Stimulated activated CD8-positive, alpha-beta memory T cell treated with anti-CD3 and anti-CD28 coated beads, Interleukin-7, amount 100 ng/mL, for 4 hours (primary cell): ENCODE measurements at regions not wholly inside any gene's neighbourhood (a gene's known extent, or its start where the extent isn't known, plus 50 kb on each side); places are given as distances from the start of the nearest gene placed in this dataset.
"Not testable (repeated sequence)": the region's sequence is repeated elsewhere in the genome, so short reads cannot be mapped to it uniquely, and the experiment has no call there.

Experiments
- DNase-seq, 2 donors: peaks; one replicate each; pipeline ENCODE4 v3.0.0-alpha.2; 2020; ENCODE audit warnings: low read depth in 2 of 2

- no peak for DNase-seq
Measured at GRCh38 chr3:31096661-31097395, 202.4 kb upstream of the GADL1 start.

DNA sequence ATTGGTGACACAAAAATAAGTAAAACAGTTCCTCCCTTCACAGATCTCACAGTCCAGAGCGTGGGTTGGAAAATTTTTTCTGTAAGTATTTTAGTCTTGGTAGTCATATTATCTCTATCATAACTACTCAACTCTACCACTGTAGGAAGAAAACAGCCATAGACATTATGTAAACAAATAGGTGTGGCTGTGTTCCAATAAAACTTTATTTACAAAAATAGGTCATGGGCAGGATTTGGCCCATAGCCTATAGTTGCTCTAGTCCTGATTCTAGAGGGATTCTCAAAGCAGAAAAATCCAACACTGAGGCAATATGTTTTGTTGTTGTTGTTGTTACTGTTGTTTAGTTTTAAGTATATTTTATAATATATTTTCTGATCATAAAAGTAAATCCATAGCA, 206.1 kb upstream of the GADL1 start:
- no peak for DNase-seq

- DNase-seq, result not testable (repeated sequence)
Measured at GRCh38 chr3:31101285-31101684, 206.8 kb upstream of the GADL1 start.

DNA sequence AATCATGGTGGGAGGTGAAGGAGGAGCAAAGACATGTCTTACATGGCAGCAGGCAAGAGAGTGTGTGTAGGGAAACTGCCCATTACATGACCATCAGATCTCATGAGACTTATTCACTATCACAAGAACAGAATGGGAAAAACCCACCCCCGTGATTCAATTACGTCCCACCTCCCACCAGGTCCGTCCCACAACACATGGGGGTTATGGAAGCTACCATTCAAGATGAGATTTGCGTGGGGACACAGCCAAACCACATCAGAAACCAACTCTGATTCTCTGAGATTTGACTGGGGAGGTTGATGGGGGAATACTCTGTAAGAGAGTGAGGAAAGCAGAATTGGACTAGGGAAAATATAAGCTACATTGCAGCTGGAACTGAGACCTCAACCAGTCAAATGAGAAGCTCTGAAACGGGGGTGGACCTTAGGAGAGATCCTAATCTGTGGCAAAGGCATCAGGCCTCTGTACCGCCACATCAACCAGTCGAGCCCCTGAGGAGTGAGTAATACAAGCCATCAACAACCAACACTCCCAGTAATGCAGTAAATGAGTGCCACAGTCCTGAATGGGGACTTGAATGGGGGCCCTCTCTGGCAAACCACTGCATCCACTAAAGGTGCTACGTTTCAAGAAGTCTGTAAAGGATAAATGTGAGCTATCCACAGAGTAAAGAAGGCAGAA, 207.9 kb upstream of the GADL1 start:
- peak in 1 of 2 donors; percentile 8 for DNase-seq

DNA sequence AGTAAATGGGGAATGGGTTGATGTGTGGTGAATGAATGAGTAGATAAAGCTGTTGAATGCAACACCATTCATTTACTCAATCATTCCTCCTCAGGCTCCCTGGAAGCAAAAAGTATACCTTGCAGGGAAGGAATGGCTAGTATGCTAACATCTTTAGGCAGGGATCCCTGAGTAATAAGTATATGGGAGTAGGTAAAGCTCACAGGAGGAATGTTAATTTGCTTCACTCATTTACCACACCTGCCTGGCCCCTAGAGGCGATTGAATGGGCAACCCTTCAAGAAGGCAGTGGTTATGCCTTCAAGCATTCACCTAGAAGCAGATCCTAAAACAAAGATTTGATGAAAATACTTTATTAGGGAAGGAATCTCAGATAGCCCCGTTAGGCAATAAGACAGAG, 208.7 kb upstream of the GADL1 start:
- DNase-seq, result no peak

DNA sequence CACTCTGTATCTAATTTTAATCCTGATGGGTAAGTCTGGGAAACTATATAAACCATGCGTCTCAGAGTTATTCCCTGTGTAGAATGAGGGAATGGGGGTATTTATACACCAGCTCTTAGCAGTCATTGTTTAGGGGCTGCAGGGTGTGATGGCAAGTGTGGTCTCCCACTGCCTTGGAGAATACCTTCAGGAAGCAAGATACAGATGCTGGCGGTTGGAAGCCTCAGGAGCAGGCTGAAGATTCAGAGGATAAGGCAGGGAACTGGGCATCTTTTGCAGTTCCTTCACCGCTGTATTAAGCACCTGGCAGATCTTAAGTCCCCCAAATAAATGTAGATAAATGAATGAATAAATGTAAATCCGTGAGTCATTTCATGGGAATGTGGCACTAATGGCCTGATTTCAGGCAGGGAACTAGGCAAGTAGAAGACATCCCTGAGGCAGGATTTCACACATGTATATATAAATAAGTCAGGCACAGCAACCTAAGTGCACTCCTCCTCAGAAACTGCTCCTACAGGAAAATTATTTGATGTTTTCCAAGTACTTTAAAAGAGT, 209.2 kb upstream of the GADL1 start:
- no peak for DNase-seq

GRCh38 chr3:31105011-31105410, 210.6 kb upstream of the GADL1 start:
- DNase-seq, result no peak

GRCh38 chr3:31105438-31106077, 211.1 kb upstream of the GADL1 start:
- DNase-seq, result no peak

- DNase-seq, result no peak
Measured at GRCh38 chr3:31106204-31106603, 211.7 kb upstream of the GADL1 start.

DNA sequence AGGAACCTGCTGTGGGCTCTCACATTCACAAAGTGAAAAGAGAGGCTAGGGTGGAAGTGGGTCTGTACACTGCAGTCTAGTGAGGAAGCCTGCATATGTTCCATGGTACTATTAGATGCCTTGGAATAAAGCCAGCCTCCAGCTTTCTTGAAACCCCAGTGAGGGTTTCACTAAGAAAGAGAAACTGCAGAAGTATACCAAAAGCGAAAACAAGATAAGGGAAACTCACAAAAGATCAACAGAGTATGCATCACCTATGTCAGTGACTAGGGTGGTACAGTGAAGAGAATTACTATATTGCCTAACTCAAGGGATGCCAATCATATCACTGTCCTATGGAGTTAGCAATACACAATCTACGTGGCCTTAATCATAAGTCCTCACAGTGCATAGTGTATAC, 212.5 kb upstream of the GADL1 start:
- no peak for DNase-seq

- no peak for DNase-seq
Measured at GRCh38 chr3:31114929-31115283, 220.4 kb upstream of the GADL1 start.

- not testable (repeated sequence) for DNase-seq
Measured at GRCh38 chr3:31115531-31115930, 221.1 kb upstream of the GADL1 start.

GRCh38 chr3:31116651-31117050, 222.2 kb upstream of the GADL1 start:
- no peak for DNase-seq

DNA sequence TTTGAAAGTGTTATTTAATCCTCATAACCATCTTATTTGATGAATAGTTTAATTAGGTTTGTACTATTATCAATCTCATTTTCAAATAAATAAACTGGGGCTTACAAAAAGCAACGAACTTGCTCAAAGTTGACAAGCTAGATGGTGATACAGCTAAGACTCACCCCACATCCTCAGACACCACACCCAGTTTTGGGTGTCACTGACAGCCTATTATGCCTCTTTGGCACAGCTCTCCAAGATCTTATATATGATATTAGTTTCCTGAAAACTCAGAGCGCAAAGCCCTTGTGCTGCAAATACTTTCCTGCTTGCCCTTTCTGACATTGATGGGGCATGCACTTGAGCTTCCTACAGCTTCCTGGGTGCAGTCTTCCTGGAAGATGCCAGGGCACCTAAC, 223.4 kb upstream of the GADL1 start:
- DNase-seq, result no peak

DNA sequence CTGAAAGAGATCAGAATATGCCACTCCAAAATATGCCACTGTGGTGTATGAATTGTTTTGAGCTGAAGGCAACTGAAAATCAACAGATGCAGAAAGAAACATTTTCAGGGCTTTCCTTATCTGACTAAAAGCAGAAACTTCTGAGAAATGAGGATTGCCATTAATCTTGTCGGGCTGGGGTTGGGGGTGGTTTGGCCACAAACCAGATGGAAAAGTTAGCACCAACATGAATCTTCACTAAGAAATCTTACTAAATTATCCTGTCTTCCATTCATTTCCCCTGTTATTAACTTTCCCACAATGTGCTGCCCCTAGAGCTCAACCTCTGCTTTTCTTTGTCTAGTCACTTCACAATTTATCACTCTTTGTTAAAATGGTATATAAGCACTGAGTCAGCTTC, 229.9 kb upstream of the GADL1 start:
- DNase-seq, result no peak

DNA sequence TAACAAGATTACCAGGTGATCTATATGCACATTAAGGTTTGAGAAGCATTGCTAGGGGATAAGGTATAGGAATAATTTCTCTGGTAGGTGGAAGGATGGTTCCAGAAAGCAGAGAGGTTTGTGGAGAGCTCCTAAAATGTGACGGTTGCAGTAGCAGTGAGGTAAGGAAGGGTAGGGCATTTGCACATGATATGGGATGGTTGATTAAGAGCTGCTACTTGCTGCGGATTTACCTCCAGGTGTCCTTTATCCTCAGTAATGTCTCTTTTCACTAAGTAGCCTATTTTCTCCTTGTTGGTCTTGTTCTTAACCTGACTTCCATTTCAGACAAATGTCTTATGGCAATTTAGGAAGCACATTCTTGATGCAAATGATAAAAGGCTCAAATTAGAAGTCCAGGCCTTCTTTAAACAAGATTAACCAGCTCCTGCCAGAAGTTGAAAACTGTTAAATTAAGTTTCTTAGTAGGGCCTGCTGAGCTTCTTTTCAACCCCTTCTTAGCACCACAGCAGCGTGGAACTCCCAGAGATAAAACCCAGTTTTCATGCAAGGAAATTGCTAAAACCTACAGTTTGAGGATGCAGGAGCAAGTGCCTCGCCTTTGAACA, 231.1 kb upstream of the GADL1 start:
- no peak for DNase-seq

GRCh38 chr3:31129241-31129640, 234.8 kb upstream of the GADL1 start:
- no peak for DNase-seq

- DNase-seq, result no peak
Measured at GRCh38 chr3:31132132-31132769, 237.8 kb upstream of the GADL1 start.

DNA sequence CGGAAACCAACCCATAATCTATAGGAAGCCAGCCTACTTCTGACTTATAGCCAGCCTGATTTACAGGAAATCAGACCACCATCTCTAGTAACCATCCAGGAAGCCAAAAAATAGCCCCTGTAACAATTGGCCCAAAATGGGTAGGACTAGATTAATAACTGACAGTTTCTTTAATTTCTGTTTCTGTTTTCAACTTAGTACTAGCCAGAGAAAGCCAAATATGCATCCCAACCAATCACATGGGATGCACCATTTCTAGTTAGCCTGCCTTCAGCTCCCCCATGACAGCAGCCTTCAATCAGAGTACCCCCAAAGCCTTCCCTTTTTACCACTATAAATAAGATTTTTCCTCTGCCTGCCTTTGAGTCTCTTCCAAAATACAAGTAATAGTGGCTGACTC, 239.1 kb upstream of the GADL1 start:
- DNase-seq, result no peak

DNA sequence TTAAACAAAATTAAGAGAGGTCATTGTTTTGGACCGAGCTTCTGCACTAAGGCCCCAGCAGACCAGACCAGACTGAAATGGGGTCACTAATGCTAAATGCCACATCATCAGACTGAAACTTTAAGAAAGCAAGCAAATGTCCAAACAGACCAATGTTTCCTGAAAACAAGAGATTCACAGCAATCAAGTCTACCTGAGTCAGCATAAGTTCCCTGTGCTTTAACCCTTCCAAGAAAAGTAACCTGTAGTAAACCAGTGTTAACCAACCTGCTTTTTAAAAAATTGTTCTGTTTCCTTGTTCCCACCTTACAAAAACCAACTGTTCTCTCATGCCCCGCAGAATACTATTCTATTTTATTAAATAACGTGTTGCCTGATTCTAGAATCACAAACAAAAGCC, 241.1 kb upstream of the GADL1 start:
- DNase-seq, result no peak

DNA sequence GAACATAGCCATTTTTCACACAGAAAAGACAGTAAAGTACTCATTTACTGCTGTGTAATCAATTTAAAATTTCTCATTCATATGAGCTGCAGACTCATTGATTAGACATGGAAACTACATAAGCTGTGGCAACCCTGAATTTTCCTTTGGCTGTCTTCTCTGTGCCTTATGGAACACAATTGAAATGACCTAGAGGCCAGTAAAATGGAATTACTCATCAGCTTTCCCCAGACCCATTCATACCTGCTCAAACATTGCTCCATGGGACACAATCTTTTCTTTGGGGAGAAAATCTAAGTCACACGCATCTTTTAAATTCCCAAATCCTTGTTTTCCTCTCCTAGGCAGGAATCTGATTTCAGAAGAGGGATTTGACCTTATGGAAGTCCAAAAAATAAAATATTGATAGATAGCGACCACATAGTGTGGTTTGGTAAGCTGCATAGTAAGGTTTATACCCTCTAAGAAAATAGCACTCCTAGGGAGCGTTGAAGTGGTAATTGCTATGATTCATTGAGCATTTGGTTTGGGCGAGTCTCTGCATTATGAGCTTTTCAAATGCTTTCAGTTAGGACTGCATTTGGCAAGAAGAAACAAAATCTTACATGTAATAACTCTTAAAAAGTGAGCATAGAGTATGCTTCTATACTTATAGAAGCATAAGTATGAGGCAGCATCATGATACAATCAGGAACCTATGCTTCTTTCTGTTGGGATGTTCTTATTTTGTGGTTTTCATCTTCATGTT, 243.4 kb upstream of the GADL1 start:
- no peak for DNase-seq
